ENCODE measurements at regions not wholly inside any gene's neighbourhood (a gene's known extent, or its start where the extent isn't known, plus 50 kb on each side); places are given as distances from the start of the nearest gene placed in this dataset.

- H3K4me3 Mint-ChIP-seq = no peak overlapping the region
- H3K27ac Mint-ChIP-seq = no peak overlapping the region
- no peaks in the 10 kb centered on the region for H3K9me3 Mint-ChIP-seq
- no peaks in the 10 kb centered on the region for H3K27me3 Mint-ChIP-seq
- H3K36me3 Mint-ChIP-seq (ENCODE audit: low read depth) = no peaks in the 10 kb centered on the region
- intact Hi-C loops (cut with micrococcal nuclease) = no loop called here
- no peaks in the 10 kb centered on the region for H3K4me1 Mint-ChIP-seq
- no peak for DNase-seq
Observed at GRCh38 chr12:28974883-28975282, 174.2 kb upstream of the FAR2 start.

DNA sequence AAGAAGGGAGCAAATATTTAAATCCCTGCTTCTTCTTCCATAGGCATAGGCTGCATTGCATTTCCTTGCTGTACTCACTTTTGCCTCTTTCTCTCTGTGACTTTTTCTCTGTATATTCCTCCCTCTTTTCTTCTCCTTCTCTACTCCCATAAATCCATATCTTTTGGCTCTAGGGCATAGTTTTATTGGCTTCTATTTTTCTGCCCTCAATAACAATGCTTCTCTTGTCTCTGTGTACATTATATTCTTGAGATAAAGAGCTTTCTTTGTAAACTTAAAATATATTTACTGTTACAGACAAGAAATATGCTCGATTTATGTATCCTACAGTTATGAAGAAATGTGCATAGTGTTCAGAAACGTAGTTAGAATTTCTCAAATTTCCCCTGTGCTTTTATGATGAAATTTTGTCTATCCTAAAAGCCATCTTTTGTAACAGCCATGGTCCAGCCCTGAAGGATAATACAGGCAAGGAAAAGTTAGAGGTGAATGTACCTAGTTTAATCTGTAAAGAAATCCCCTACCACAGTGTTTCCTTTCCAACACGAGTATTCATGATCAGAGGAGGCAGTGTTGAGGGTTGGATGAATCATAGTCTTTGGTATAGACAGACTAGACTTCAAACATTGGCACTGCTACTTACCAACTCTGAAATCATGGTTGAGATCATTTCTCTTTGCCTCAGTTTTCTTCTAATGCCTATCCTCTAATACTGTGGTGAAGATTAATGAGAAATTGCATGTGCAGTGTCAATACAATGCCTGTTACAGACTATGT, 173.3 kb upstream of the FAR2 start:
- intact Hi-C loops (cut with micrococcal nuclease) = no loop called here
- no peak overlapping the region for H3K4me3 Mint-ChIP-seq
- H3K4me1 Mint-ChIP-seq = no peaks in the 10 kb centered on the region
- no peak for DNase-seq
- no peaks in the 10 kb centered on the region for H3K9me3 Mint-ChIP-seq
- H3K27me3 Mint-ChIP-seq = no peaks in the 10 kb centered on the region
- no peak overlapping the region for H3K27ac Mint-ChIP-seq
- H3K36me3 Mint-ChIP-seq (ENCODE audit: low read depth) = no peaks in the 10 kb centered on the region

GRCh38 chr12:28980436-28980835, 168.6 kb upstream of the FAR2 start:
- DNase-seq = no peak
- Mint-ChIP-seq H3K4me1 (no peaks in the 10 kb centered on the region), H3K27me3 (peaks cover 2% of the 10 kb centered on the region), H3K4me3 (no peak overlapping the region), H3K27ac (no peak overlapping the region), H3K36me3 (ENCODE audit: low read depth) (no peaks in the 10 kb centered on the region), H3K9me3 (no peaks in the 10 kb centered on the region)
- intact Hi-C loops (cut with micrococcal nuclease) = no loop called here

DNA sequence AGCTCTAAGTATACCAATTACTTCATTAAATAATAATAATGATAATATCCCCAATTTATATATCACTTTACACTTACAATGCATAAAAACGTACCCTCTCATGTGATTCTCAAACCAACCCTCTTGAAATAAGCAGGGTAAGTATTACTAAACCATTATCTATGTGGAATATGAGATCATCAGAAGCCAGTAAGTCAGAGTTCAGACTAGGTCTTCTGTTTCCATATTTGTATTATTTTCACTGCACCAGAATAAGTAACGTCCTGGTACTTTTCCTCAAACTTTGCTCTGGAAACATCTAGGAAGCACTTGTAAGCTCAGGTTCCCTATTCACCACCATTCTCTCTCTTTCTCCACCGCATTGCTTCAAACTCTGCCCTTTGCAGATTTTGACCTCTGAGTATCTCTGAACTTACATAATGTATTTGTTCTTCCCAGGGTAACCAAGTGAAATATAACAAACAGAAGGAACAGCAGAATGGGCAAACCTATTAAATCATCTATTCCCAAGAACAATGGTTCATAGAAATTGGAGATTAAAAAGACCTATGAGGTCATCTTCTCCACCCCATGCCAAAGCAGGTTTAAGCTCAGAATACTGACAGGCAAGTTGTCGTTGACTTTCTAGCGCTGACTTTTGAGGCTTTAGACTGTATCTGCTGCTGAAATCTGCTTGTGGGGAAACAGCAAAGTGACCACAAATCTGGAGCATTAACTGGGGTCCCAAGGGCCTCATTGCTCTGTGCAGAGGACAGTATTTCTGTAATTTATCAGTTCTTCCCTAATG, 161.3 kb upstream of the FAR2 start:
- intact Hi-C loops (cut with micrococcal nuclease) = no loop called here
- Mint-ChIP-seq H3K27ac (no peak overlapping the region), H3K4me3 (no peak overlapping the region), H3K4me1 (no peaks in the 10 kb centered on the region), H3K9me3 (no peaks in the 10 kb centered on the region), H3K27me3 (peaks cover 7% of the 10 kb centered on the region), H3K36me3 (ENCODE audit: low read depth) (no peaks in the 10 kb centered on the region)
- DNase-seq = no peak

GRCh38 chr12:28988325-28988704, 160.8 kb upstream of the FAR2 start:
- no peaks in the 10 kb centered on the region for H3K36me3 Mint-ChIP-seq (ENCODE audit: low read depth)
- no peak overlapping the region for H3K27ac Mint-ChIP-seq
- intact Hi-C loops (cut with micrococcal nuclease) = no loop called here
- H3K27me3 Mint-ChIP-seq = peaks cover 6% of the 10 kb centered on the region
- H3K4me1 Mint-ChIP-seq = no peaks in the 10 kb centered on the region
- H3K4me3 Mint-ChIP-seq = no peak overlapping the region
- H3K9me3 Mint-ChIP-seq = no peaks in the 10 kb centered on the region
- DNase-seq = no peak

- H3K4me3 Mint-ChIP-seq = no peak overlapping the region
- peaks cover 5% of the 10 kb centered on the region for H3K27me3 Mint-ChIP-seq
- H3K27ac Mint-ChIP-seq = no peak overlapping the region
- H3K4me1 Mint-ChIP-seq = no peaks in the 10 kb centered on the region
- no peaks in the 10 kb centered on the region for H3K36me3 Mint-ChIP-seq (ENCODE audit: low read depth)
- no peaks in the 10 kb centered on the region for H3K9me3 Mint-ChIP-seq
- intact Hi-C loops (cut with micrococcal nuclease) = no loop called here
- no peak for DNase-seq
Observed at GRCh38 chr12:28991626-28992025, 157.5 kb upstream of the FAR2 start.

DNA sequence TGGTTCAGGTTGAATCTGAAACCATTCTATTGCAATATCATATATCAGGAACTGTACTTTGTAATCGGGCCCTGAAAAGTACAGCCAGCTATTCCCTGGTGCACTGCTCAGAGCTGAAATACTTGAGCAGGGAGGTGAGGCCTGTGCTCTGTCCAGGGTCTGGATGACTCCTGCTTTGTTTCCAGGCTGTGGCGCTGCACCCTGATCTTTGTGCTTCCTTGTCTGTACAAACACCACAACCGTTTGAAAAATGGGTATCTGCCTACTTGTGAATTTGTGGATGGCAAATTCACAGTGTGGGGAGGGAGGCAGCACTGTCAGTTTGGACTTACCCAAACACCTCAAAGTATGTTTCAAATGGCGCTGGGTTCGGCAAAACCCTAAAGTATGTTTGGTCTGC, 155.4 kb upstream of the FAR2 start:
- DNase-seq = no peak
- Mint-ChIP-seq H3K36me3 (ENCODE audit: low read depth) (no peaks in the 10 kb centered on the region), H3K27me3 (peaks cover 3% of the 10 kb centered on the region), H3K9me3 (no peaks in the 10 kb centered on the region), H3K4me1 (no peaks in the 10 kb centered on the region), H3K4me3 (no peak overlapping the region), H3K27ac (no peak overlapping the region)
- intact Hi-C loops (cut with micrococcal nuclease) = no loop called here

DNA sequence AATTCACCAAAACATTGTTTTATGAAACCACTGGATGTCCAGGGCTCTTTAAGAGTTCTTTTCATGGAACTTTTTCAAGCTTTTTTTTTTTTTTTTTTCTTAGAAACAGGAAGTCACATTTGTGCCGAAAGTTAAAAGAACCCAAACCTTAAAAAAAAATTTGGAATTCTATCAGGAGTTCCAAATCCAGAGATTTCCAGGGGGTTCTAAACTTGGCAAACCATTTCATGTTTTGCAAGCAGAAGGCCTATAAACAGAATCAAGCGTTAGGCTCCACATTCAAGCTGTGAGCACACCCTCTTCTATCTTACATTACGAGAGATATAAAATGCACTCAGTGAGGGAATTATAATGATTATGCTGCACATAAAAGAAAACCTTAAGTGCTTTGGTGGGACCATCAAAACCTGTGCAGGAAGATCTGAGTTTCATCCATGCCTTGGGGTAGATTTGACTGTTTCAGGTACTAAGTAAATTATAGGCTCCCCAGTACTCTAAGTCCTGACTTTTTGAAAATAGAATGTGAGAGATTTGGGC, 154.8 kb upstream of the FAR2 start:
- intact Hi-C loops (cut with micrococcal nuclease) = no loop called here

DNA sequence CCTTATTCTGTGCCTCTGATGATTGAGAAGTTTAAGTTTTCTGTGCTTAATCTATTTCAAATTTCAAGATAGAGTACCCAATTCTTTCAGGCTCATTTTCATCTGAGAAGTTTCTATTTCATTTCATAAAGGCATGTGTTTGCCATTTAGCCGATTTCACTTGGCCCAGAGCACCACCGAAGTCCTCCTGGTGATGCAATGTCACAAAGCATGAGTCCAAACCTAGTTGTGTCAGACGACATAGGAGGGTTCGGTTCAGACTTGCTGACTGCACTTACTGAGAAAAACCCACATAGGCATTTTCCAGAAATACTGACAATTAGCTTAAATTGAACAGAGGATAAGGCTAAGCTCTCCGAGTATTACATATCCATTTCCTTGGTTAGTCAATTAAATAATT, 152.4 kb upstream of the FAR2 start:
- intact Hi-C loops (cut with micrococcal nuclease) = no loop called here
- H3K36me3 Mint-ChIP-seq (ENCODE audit: low read depth) = no peaks in the 10 kb centered on the region
- H3K9me3 Mint-ChIP-seq = no peaks in the 10 kb centered on the region
- H3K27me3 Mint-ChIP-seq = no peaks in the 10 kb centered on the region
- no peak overlapping the region for H3K27ac Mint-ChIP-seq
- H3K4me1 Mint-ChIP-seq = no peaks in the 10 kb centered on the region
- no peak overlapping the region for H3K4me3 Mint-ChIP-seq
- no peak for DNase-seq

More for the DNA sequence above, 154.8 kb upstream of the FAR2 start:
- DNase-seq = no peak
- no peaks in the 10 kb centered on the region for H3K36me3 Mint-ChIP-seq (ENCODE audit: low read depth)
- H3K27ac Mint-ChIP-seq = no peak overlapping the region
- peaks cover 3% of the 10 kb centered on the region for H3K27me3 Mint-ChIP-seq
- no peaks in the 10 kb centered on the region for H3K9me3 Mint-ChIP-seq
- no peaks in the 10 kb centered on the region for H3K4me1 Mint-ChIP-seq
- H3K4me3 Mint-ChIP-seq = no peak overlapping the region

DNA sequence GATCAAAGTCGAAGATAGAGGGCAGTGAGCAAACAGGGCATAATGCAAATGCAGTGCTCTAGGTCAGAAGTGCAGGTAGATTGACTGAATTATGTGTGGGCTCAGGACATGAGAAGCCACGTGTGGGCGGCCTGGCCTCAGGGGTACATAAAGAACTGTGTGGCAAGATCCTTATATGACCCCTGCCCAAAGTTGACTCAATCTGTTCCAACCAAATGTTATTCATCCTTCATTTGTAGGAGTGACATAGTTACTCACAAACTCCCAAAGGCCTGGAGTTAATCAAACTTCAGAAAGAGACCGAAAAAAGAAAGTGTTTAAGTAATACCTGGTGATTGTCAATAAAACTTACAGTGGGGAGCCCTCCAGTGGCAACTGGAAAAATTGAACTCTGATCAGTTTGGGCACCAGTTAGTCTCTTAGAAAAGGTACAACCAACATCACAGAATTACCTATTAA, 150.4 kb upstream of the FAR2 start:
- Mint-ChIP-seq H3K27ac (no peak overlapping the region), H3K27me3 (no peaks in the 10 kb centered on the region), H3K4me1 (no peaks in the 10 kb centered on the region), H3K36me3 (ENCODE audit: low read depth) (no peaks in the 10 kb centered on the region), H3K9me3 (no peaks in the 10 kb centered on the region), H3K4me3 (no peak overlapping the region)
- DNase-seq = no peak
- intact Hi-C loops (cut with micrococcal nuclease) = no loop called here

GRCh38 chr12:29004066-29004935, 144.8 kb upstream of the FAR2 start:
- no peak overlapping the region for H3K4me3 Mint-ChIP-seq
- DNase-seq = no peak
- H3K9me3 Mint-ChIP-seq = no peaks in the 10 kb centered on the region
- H3K27me3 Mint-ChIP-seq = peaks cover 4% of the 10 kb centered on the region
- intact Hi-C loops (cut with micrococcal nuclease) = no loop called here
- no peak overlapping the region for H3K27ac Mint-ChIP-seq
- H3K36me3 Mint-ChIP-seq (ENCODE audit: low read depth) = no peaks in the 10 kb centered on the region
- no peaks in the 10 kb centered on the region for H3K4me1 Mint-ChIP-seq

GRCh38 chr12:29004936-29005304, 144.2 kb upstream of the FAR2 start:
- no peaks in the 10 kb centered on the region for H3K9me3 Mint-ChIP-seq
- H3K4me3 Mint-ChIP-seq = no peak overlapping the region
- H3K27ac Mint-ChIP-seq = no peak overlapping the region
- intact Hi-C loops (cut with micrococcal nuclease) = no loop called here
- no peaks in the 10 kb centered on the region for H3K36me3 Mint-ChIP-seq (ENCODE audit: low read depth)
- H3K4me1 Mint-ChIP-seq = no peaks in the 10 kb centered on the region
- H3K27me3 Mint-ChIP-seq = peaks cover 4% of the 10 kb centered on the region
- DNase-seq = no peak

DNA sequence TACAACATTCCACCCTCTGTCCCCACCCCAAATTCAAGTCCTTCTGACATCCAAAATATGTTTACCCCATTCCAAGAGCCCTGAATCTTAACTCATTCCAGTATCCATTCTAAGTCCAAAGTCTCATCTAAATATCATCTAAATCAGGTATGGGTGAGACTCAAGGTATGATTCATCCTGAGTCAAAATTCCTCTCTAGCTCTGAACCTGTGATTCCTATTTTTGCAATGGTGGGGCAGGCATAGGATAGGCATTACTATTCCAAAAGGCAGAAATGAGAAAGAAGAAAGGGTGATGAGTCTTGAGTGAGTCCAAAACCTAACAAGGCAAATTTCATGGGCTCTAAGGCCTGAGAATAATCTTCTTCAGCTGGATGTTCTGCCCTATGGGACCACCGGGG, 140.3 kb upstream of the FAR2 start:
- no peak overlapping the region for H3K27ac Mint-ChIP-seq
- H3K27me3 Mint-ChIP-seq = peaks cover 4% of the 10 kb centered on the region
- intact Hi-C loops (cut with micrococcal nuclease) = no loop called here
- H3K4me3 Mint-ChIP-seq = no peak overlapping the region
- H3K4me1 Mint-ChIP-seq = no peaks in the 10 kb centered on the region
- no peaks in the 10 kb centered on the region for H3K9me3 Mint-ChIP-seq
- DNase-seq = no peak
- no peaks in the 10 kb centered on the region for H3K36me3 Mint-ChIP-seq (ENCODE audit: low read depth)

DNA sequence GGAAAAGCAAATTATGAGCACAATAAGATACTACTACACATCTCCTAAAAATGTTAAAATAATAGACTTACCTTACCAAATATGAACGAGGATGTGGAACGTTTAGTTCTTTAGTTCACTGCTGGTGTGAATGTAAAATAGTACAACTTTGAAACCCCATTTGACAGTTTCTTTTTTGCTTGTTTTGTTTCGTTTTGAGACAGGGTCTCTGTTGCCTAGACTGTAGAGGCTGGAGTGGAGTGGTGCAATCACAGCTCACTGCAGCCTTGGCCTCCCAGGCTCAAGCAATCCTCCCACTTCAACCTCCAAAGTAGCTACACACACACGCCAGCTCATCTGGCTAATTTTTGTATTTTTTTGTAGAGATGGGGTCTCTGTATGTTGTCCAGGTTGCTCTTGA, 136.4 kb upstream of the FAR2 start:
- intact Hi-C loops (cut with micrococcal nuclease) = no loop called here
- Mint-ChIP-seq H3K4me3 (no peak overlapping the region), H3K36me3 (ENCODE audit: low read depth) (no peaks in the 10 kb centered on the region), H3K9me3 (no peaks in the 10 kb centered on the region), H3K27me3 (no peaks in the 10 kb centered on the region), H3K4me1 (no peaks in the 10 kb centered on the region), H3K27ac (no peak overlapping the region)
- no peak for DNase-seq
